CD1c-positive myeloid dendritic cell (primary cell): ENCODE measurements at regions not wholly inside any gene's neighbourhood (a gene's known extent, or its start where the extent isn't known, plus 50 kb on each side); places are given as distances from the start of the nearest gene placed in this dataset.

Experiments used
- DNase-seq: peaks from one replicate; pipeline ENCODE4 v3.0.0-alpha.2; 2016; ENCODE audit errors: extremely low spot score

GRCh38 chr11:42591841-42592240 lies 720.0 kb upstream of the API5 start:
- DNase-seq = no peak

GRCh38 chr11:42593441-42593840 lies 718.4 kb upstream of the API5 start:
- DNase-seq = no peak

- DNase-seq = no peak
These were observed 715.9 kb upstream of the API5 start for GRCh38 chr11:42595876-42596275.

GRCh38 chr11:42596576-42597145 lies 715.1 kb upstream of the API5 start:
- DNase-seq = no peak

GRCh38 chr11:42598341-42598740 lies 713.5 kb upstream of the API5 start:
- DNase-seq = no peak

- DNase-seq = no peak
These were observed 691.0 kb upstream of the API5 start for GRCh38 chr11:42620796-42621195.

- no peak for DNase-seq
These were observed 685.8 kb upstream of the API5 start for GRCh38 chr11:42625757-42626665.

GRCh38 chr11:42631220-42631843 lies 680.5 kb upstream of the API5 start:
- DNase-seq = no peak

GRCh38 chr11:42646959-42647358 lies 664.8 kb upstream of the API5 start:
- no peak for DNase-seq

- no peak for DNase-seq
These were observed 663.8 kb upstream of the API5 start for GRCh38 chr11:42647993-42648392.

GRCh38 chr11:42651621-42652020 lies 660.2 kb upstream of the API5 start:
- DNase-seq = no peak

GRCh38 chr11:42657169-42657568 lies 654.6 kb upstream of the API5 start:
- DNase-seq = no peak

- no peak for DNase-seq
These were observed 649.9 kb upstream of the API5 start for GRCh38 chr11:42661942-42662341.

GRCh38 chr11:42669248-42669976 lies 642.4 kb upstream of the API5 start:
- DNase-seq = no peak

GRCh38 chr11:42674436-42674835 lies 637.4 kb upstream of the API5 start:
- no peak for DNase-seq

GRCh38 chr11:42707541-42707940 lies 604.3 kb upstream of the API5 start:
- DNase-seq = no peak

- DNase-seq = no peak
These were observed 602.6 kb upstream of the API5 start for GRCh38 chr11:42709216-42709615.

- DNase-seq = no peak
These were observed 598.5 kb upstream of the API5 start for GRCh38 chr11:42713279-42713678.

GRCh38 chr11:42713753-42714152 lies 598.0 kb upstream of the API5 start:
- DNase-seq = no peak

GRCh38 chr11:42720716-42721563 lies 590.9 kb upstream of the API5 start:
- DNase-seq = no peak

GRCh38 chr11:42727879-42728278 lies 583.9 kb upstream of the API5 start:
- DNase-seq = no peak
